ENCODE measurements at regions not wholly inside any gene's neighbourhood (a gene's known extent, or its start where the extent isn't known, plus 50 kb on each side); places are given as distances from the start of the nearest gene placed in this dataset.
A peak's percentile ranks its signal among the peaks of the same experiment; 100 is the strongest.

GRCh38 chr1:234957330-234958065 lies 171.1 kb downstream of the TOMM20 start (continued):
- TF ChIP-seq ZNF788 (CRISPR knock-in tag; IDR thresholded peaks at IDR 0.05; ENCODE audit: borderline replicate concordance), result peak; percentile 79; the same call in 1 of the 2 replicates
- peak; percentile 83 for TF ChIP-seq BCL6 (CRISPR knock-in tag; IDR thresholded peaks at IDR 0.05)
- TF ChIP-seq ZNF550 (CRISPR knock-in tag; IDR thresholded peaks at IDR 0.05; ENCODE audit: borderline replicate concordance), result no peak
- peak; percentile 100 for TF ChIP-seq JUND (CRISPR knock-in tag; IDR thresholded peaks at IDR 0.05)
- no peak for TF ChIP-seq MAFG (CRISPR knock-in tag; IDR thresholded peaks at IDR 0.05)
- TF ChIP-seq TCF7L2 (IDR thresholded peaks at IDR 0.05; ENCODE audit: low read depth, low read length), result peak; percentile 56; the same call in 1 of the 2 replicates
- no peak for TF ChIP-seq ETS1 (CRISPR knock-in tag; IDR thresholded peaks at IDR 0.05)
- no peak for TF ChIP-seq NAIF1 (CRISPR knock-in tag; IDR thresholded peaks at IDR 0.05; ENCODE audit: borderline replicate concordance)
- peak; percentile 100 for TF ChIP-seq FOSL2 (CRISPR knock-in tag; IDR thresholded peaks at IDR 0.05)
- TF ChIP-seq THYN1 (CRISPR knock-in tag; IDR thresholded peaks at IDR 0.05; ENCODE audit: borderline replicate concordance, low read depth), result no peak
- TF ChIP-seq BATF2 (CRISPR knock-in tag; IDR thresholded peaks at IDR 0.05), result 0 out of 2 replicates have a peak, but pooled peaks have one; percentile 45
- peak; percentile 48; the same call in 1 of the 2 replicates for TF ChIP-seq ZNF616 (CRISPR knock-in tag; IDR thresholded peaks at IDR 0.05; ENCODE audit: low read depth)
- no peak for TF ChIP-seq FOXA1 (IDR thresholded peaks at IDR 0.05)
- TF ChIP-seq FOXA1 (CRISPR knock-in tag; IDR thresholded peaks at IDR 0.05), result peak; percentile 93
- TF ChIP-seq ZNF484 (CRISPR knock-in tag; IDR thresholded peaks at IDR 0.05; ENCODE audit: borderline replicate concordance, low read depth), result no peak
- TF ChIP-seq POLR2AphosphoS2 (IDR thresholded peaks at IDR 0.05; ENCODE audit: low read depth, low read length), result no peak
- peak; percentile 45 for TF ChIP-seq XRCC5 (optimal IDR thresholded peaks at IDR 0.05; ENCODE audit: low read length)
- TF ChIP-seq HMGXB3 (CRISPR knock-in tag; IDR thresholded peaks at IDR 0.05; ENCODE audit: borderline replicate concordance), result 0 out of 2 replicates have a peak, but pooled peaks have one; percentile 35
- 0 out of 2 replicates have a peak, but pooled peaks have one; percentile 78 for TF ChIP-seq ZBTB3 (CRISPR knock-in tag; IDR thresholded peaks at IDR 0.05; ENCODE audit: borderline replicate concordance, low read depth)
- TF ChIP-seq THAP8 (CRISPR knock-in tag; IDR thresholded peaks at IDR 0.05; ENCODE audit: borderline replicate concordance), result no peak
